ENCODE measurements at regions not wholly inside any gene's neighbourhood (a gene's known extent, or its start where the extent isn't known, plus 50 kb on each side); places are given as distances from the start of the nearest gene placed in this dataset.
"Not testable (repeated sequence)": the region's sequence is repeated elsewhere in the genome, so short reads cannot be mapped to it uniquely, and the experiment has no call there.

- no peak for DNase-seq (ENCODE audit: low spot score)
Observed at GRCh38 chr14:56351861-56352260, 227.7 kb upstream of the TMEM260 start.

DNA sequence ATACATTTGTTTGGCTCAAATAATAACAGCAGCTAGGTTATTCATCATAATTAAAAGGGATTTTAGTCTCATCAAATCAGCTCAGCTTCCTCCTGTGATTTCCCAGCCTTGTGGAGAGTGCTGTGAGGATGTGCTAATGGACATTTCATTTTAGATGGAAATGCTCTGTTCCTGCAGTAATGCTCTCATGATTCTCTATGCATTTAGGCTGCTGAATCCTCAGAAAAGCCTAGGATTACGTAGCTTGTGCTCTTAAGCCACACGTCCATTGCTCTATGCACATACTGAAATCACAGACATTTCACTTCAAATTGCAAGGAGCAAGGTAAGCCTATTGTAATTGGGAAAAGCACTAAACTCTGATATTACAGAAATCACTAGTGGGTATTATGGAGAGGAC is 226.6 kb upstream of the TMEM260 start:
- DNase-seq (ENCODE audit: low spot score), result no peak

DNA sequence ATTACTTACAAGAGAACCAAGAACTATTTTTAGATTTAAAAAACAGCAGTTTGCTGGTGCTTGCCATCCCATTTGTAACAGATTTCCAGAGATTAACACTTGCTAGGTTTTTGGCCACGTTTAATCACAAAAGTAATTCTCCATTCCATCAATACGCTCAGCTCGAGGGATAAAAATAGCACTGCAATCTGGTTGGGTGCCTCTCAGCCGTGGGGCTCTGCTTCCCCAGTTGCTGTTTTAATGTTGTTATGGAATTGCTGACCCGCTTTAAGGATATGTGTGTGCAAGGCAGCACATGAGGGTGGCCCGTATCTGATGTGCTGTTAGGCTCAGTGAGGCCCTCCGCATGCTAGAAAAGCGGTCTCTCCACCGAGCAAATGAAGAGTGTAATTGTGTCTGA is 222.2 kb upstream of the TMEM260 start:
- peak; percentile 7 for DNase-seq (ENCODE audit: low spot score)

GRCh38 chr14:56358275-56358674 is 221.3 kb upstream of the TMEM260 start:
- no peak for DNase-seq (ENCODE audit: low spot score)

- DNase-seq (ENCODE audit: low spot score), result no peak
Observed at GRCh38 chr14:56358851-56359614, 220.6 kb upstream of the TMEM260 start.

GRCh38 chr14:56365663-56366062 is 213.9 kb upstream of the TMEM260 start:
- DNase-seq (ENCODE audit: low spot score), result not testable (repeated sequence)

- no peak for DNase-seq (ENCODE audit: low spot score)
Observed at GRCh38 chr14:56367416-56367815, 212.2 kb upstream of the TMEM260 start.

DNA sequence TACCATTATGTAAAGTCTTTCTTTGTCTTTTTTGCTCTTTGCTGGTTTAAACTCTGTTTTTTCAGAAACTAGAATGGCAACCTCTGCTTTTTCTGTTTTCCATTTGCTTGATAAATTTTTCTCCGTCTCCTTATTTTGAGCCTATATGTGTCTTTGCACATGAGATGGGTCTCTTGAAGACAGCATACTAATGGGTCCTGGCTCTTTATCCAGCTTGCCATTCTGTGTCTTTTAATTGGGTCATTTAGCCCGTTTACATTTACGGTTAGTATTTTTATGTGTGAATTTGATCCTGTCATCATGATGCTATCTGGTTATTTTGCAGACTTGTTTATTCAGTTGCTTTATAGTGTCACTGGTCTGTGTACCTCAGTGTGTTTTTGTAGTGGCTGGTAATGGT is 207.9 kb upstream of the TMEM260 start:
- DNase-seq (ENCODE audit: low spot score), result no peak

- DNase-seq (ENCODE audit: low spot score), result no peak
Observed at GRCh38 chr14:56374421-56374820, 205.2 kb upstream of the TMEM260 start.

DNA sequence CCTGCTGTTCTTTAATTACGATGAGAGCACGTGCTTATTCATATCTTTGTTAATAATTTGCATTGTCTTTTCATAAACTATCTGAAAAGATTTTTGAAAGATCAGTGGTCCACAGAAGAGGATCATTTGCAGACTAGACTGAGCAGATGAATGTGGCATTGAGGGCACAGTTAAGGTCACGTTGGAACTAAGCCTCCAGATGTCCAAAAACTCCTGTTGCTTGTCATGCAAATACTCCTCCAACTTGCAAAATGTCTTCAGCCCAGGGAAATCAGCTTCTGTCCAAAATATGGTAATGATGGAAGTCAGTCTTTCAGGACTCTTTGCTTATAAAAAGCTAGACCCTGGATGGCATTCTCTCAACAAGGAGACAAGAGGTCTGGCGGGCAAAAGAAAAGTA is 201.6 kb upstream of the TMEM260 start:
- no peak for DNase-seq (ENCODE audit: low spot score)

DNA sequence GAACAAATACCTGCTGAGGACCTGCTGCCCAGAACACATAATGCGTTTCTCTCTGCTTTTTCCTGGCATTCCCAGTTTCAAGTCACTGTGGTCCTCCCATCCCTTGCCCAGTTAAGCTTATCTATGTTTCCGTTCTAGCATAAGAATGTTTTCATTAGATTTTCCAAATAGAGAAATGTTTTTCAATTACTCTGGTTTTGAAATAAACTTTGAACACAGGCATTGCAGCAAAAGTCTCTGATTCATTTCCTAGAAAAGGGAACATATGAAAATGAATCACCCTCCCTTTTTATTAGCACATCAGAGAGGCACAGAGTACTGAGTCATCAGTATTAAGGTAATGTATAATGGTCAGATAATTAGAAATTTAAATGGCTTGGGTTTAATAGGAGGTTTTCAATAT is 201.1 kb upstream of the TMEM260 start:
- no peak for DNase-seq (ENCODE audit: low spot score)

DNA sequence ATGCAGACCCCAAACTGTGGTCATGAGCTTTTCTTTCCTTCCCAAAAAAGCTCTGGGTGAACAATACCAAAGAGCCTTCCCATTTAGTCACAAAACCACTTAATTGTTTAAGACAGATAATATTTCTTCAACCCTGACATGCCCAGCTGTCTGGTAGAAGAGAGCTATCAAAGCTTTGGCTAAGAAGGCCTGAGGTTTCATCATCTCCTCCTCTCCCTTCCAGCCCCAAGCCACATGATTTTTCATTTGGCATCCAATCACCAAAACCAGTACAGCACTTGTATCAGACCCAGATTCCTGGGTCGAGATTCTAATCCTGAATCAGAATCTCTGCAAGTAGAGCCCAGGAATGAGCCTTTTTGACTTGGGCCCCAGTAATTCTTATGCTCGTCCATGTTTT is 199.6 kb upstream of the TMEM260 start:
- no peak for DNase-seq (ENCODE audit: low spot score)

DNA sequence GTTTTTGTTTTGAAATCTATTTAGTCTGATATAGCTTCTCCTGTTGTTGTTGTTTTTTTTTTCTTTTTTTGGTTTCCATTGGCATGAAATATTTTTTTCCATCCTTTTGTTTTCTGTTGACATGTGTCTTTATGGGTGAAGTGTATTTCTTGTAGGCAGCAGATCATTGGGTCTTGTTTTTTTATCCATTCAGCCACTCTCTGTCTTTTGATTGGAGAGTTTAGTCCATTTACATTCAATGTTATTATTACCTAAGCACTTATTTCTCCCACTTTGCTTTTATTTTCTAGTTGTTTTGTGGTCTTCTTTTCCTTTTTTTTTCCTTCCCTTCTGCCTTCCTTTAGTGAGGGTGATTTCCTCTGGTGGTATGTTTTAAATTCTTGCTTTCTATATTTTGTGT is 193.6 kb upstream of the TMEM260 start:
- DNase-seq (ENCODE audit: low spot score), result no peak

GRCh38 chr14:56390859-56391258 is 188.7 kb upstream of the TMEM260 start:
- no peak for DNase-seq (ENCODE audit: low spot score)

DNA sequence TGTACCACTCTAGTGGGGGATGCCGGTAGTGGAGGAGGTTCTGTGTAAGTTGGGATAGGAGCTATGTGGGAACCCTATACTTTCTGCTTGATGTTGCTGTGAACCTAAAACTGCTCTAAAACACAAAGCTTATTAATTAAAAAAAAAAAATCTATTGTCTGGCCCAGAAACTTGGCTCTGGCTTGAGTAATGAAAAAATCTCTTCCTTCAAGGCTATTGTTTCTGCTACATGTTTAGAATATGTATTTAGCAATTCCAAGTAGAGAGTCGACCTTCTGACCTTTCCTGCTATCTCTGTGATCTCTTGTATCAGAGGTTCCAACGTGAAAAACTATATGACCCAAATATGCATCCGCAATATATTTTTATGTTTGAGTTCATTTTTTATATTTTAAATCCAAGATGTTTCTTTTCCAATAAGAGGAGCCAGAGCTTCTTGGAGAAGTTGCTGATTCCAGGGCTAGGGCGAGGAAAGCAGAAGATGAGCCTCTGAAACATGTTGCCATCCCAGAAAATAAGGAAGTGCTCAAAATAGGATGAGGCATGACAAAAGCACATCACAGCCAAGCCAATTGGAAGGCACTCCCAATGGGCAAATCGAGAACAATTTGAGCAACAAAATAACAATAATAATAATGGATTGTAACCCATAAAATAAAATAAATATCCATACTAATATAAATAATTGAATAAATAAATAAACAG is 184.6 kb upstream of the TMEM260 start:
- DNase-seq (ENCODE audit: low spot score), result no peak

DNA sequence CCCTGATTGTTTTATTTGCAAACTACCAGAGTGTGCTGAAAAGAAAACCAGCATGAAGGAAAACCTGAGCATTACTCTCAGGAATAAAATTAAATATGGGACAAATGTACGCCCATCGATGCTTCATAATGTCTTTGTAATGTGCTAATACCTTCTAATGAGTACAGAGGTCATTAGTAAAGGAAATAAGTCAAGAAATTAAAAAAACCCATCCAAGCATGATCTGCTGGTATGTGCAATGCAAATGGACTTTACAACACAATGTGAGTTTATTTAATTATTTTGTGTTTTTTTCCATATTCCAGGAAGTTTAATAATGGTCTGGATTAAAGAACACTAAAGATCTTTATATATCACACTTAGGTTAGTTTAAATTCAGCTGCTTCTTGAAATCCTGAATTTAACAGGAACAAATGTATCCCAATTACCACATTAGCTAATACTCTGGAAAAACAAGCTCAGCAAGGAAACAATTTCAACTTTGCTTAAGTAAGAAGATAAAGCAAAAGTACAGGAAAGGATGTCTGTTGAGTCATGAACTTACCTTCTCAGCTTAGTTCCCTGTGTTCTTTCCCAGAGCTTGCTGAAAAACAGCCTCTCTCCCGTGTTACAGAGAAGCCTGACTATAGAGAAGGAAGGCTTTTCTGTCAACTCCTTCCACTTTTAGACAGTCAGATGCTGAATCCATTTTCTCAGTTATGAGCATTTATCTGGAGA is 179.3 kb upstream of the TMEM260 start:
- no peak for DNase-seq (ENCODE audit: low spot score)

- no peak for DNase-seq (ENCODE audit: low spot score)
Observed at GRCh38 chr14:56412468-56413434, 166.8 kb upstream of the TMEM260 start.

DNA sequence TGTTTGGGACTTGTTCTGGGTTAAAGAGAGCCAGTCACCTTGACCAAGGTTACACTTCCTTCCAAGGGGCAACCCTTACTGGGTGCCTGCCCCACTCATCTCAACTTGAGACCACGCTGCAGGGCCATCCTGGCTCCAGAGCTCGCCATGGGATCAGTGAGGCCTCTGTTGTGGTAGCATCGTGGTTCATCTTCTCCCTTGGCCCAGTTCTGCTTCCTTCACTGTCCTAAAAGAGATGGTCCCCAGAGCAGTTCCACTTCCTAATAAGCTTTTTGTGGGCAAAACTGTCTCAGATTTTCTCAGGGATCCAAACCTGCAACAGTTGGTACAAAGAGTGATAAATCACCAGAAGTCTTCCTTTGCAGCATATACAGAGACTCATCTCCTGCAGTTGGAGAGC is 165.9 kb upstream of the TMEM260 start:
- DNase-seq (ENCODE audit: low spot score), result no peak

GRCh38 chr14:56414236-56414635 is 165.4 kb upstream of the TMEM260 start:
- no peak for DNase-seq (ENCODE audit: low spot score)

GRCh38 chr14:56416213-56416612 is 163.4 kb upstream of the TMEM260 start:
- no peak for DNase-seq (ENCODE audit: low spot score)

GRCh38 chr14:56417173-56417572 is 162.4 kb upstream of the TMEM260 start:
- no peak for DNase-seq (ENCODE audit: low spot score)

GRCh38 chr14:56419750-56420149 is 159.8 kb upstream of the TMEM260 start:
- no peak for DNase-seq (ENCODE audit: low spot score)
